ENCODE measurements at regions not wholly inside any gene's neighbourhood (a gene's known extent, or its start where the extent isn't known, plus 50 kb on each side); places are given as distances from the start of the nearest gene placed in this dataset.

GRCh38 chr5:108642170-108642906 is 105.4 kb upstream of the FER start:
- H3K27me3 Mint-ChIP-seq (ENCODE audit: insufficient read depth, low read depth), result no peaks in the 10 kb centered on the region
- Histone ChIP-seq H3K27ac (no peak overlapping the region), H3K79me2 (ENCODE audit: low read depth) (no peaks in the 10 kb centered on the region), H3F3A (ENCODE audit: low read depth) (no peaks in the 10 kb centered on the region), H2AFZ (replicated peaks) (peak overlapping the region; percentile 99), H3K36me3 (no peaks in the 10 kb centered on the region), H3K9me3 (ENCODE audit: low read depth) (no peaks in the 10 kb centered on the region), H3K4me1 (peaks cover 3% of the 10 kb centered on the region), H3K4me3 (no peak overlapping the region), H3K9ac (no peak overlapping the region), H4K20me1 (ENCODE audit: low read depth) (no peaks in the 10 kb centered on the region), H3K27me3 (no peaks in the 10 kb centered on the region), H3K4me2 (no peak overlapping the region)
- DNase-seq (ENCODE audit: low spot score), result peak; percentile 87
- peak overlapping the region; percentile 38 for H3K27ac Mint-ChIP-seq
- TF ChIP-seq CTCF (IDR thresholded peaks at IDR 0.05) (peak; percentile 92), EZH2 (IDR thresholded peaks at IDR 0.05) (no peak)
- H3K36me3 Mint-ChIP-seq, result peaks cover 1% of the 10 kb centered on the region
- peaks cover 9% of the 10 kb centered on the region for H3K4me1 Mint-ChIP-seq
- peaks cover 5% of the 10 kb centered on the region for H3K9me3 Mint-ChIP-seq
- H3K4me3 Mint-ChIP-seq, result no peak overlapping the region

GRCh38 chr5:108641596-108641995 is 106.1 kb upstream of the FER start:
- H3K4me3 ChIP-seq, result no peak overlapping the region
- H3K27ac Mint-ChIP-seq, result peak overlapping the region; percentile 18
- no peak for TF ChIP-seq EZH2 (IDR thresholded peaks at IDR 0.05)
- no peaks in the 10 kb centered on the region for H3K36me3 Mint-ChIP-seq
- no peak overlapping the region for H3K4me2 ChIP-seq
- peak overlapping the region; percentile 99 for H2AFZ ChIP-seq (replicated peaks)
- H4K20me1 ChIP-seq (ENCODE audit: low read depth), result no peaks in the 10 kb centered on the region
- H3K9me3 ChIP-seq (ENCODE audit: low read depth), result no peaks in the 10 kb centered on the region
- H3K27ac ChIP-seq, result no peak overlapping the region
- DNase-seq (ENCODE audit: low spot score), result no peak
- no peaks in the 10 kb centered on the region for H3F3A ChIP-seq (ENCODE audit: low read depth)
- H3K79me2 ChIP-seq (ENCODE audit: low read depth), result no peaks in the 10 kb centered on the region
- no peak overlapping the region for H3K4me3 Mint-ChIP-seq
- H3K9ac ChIP-seq, result no peak overlapping the region
- H3K4me1 ChIP-seq, result peaks cover 3% of the 10 kb centered on the region
- no peaks in the 10 kb centered on the region for H3K27me3 Mint-ChIP-seq (ENCODE audit: insufficient read depth, low read depth)
- no peaks in the 10 kb centered on the region for H3K9me3 Mint-ChIP-seq
- peaks cover 9% of the 10 kb centered on the region for H3K4me1 Mint-ChIP-seq
- H3K36me3 ChIP-seq, result no peaks in the 10 kb centered on the region
- H3K27me3 ChIP-seq, result no peaks in the 10 kb centered on the region

- Histone ChIP-seq H3K4me1 (peaks cover 3% of the 10 kb centered on the region), H3K79me2 (ENCODE audit: low read depth) (no peaks in the 10 kb centered on the region), H3F3A (ENCODE audit: low read depth) (no peaks in the 10 kb centered on the region), H3K9me3 (ENCODE audit: low read depth) (no peaks in the 10 kb centered on the region), H3K27me3 (no peaks in the 10 kb centered on the region), H3K27ac (no peak overlapping the region), H4K20me1 (ENCODE audit: low read depth) (no peaks in the 10 kb centered on the region), H3K36me3 (no peaks in the 10 kb centered on the region), H3K4me2 (no peak overlapping the region), H2AFZ (replicated peaks) (no peak overlapping the region), H3K4me3 (no peak overlapping the region), H3K9ac (no peak overlapping the region)
- no peak for DNase-seq (ENCODE audit: low spot score)
- Mint-ChIP-seq H3K27ac (no peak overlapping the region), H3K4me3 (no peak overlapping the region), H3K9me3 (no peaks in the 10 kb centered on the region), H3K4me1 (peaks cover 4% of the 10 kb centered on the region), H3K36me3 (no peaks in the 10 kb centered on the region), H3K27me3 (ENCODE audit: insufficient read depth, low read depth) (no peaks in the 10 kb centered on the region)
- no peak for TF ChIP-seq CTCF (IDR thresholded peaks at IDR 0.05)
- no peak for TF ChIP-seq EZH2 (IDR thresholded peaks at IDR 0.05)
- TF ChIP-seq EZH2phosphoT487 (IDR thresholded peaks at IDR 0.05), result no peak
Measured at GRCh38 chr5:108639366-108639765, 108.3 kb upstream of the FER start.

GRCh38 chr5:108638021-108638420 is 109.7 kb upstream of the FER start:
- no peaks in the 10 kb centered on the region for H3K9me3 ChIP-seq (ENCODE audit: low read depth)
- H3K4me3 ChIP-seq, result no peak overlapping the region
- H3K27ac ChIP-seq, result no peak overlapping the region
- no peaks in the 10 kb centered on the region for H3K79me2 ChIP-seq (ENCODE audit: low read depth)
- no peak overlapping the region for H3K4me3 Mint-ChIP-seq
- no peaks in the 10 kb centered on the region for H4K20me1 ChIP-seq (ENCODE audit: low read depth)
- no peaks in the 10 kb centered on the region for H3K36me3 Mint-ChIP-seq
- no peak overlapping the region for H3K4me2 ChIP-seq
- no peaks in the 10 kb centered on the region for H3K27me3 ChIP-seq
- no peaks in the 10 kb centered on the region for H3K27me3 Mint-ChIP-seq (ENCODE audit: insufficient read depth, low read depth)
- H3F3A ChIP-seq (ENCODE audit: low read depth), result no peaks in the 10 kb centered on the region
- no peak overlapping the region for H2AFZ ChIP-seq (replicated peaks)
- peaks cover 3% of the 10 kb centered on the region for H3K4me1 ChIP-seq
- H3K9ac ChIP-seq, result no peak overlapping the region
- peaks cover 4% of the 10 kb centered on the region for H3K4me1 Mint-ChIP-seq
- TF ChIP-seq CTCF (IDR thresholded peaks at IDR 0.05) (no peak), EZH2phosphoT487 (IDR thresholded peaks at IDR 0.05) (no peak), EZH2 (IDR thresholded peaks at IDR 0.05) (no peak)
- no peak for DNase-seq (ENCODE audit: low spot score)
- no peak overlapping the region for H3K27ac Mint-ChIP-seq
- H3K36me3 ChIP-seq, result no peaks in the 10 kb centered on the region
- no peaks in the 10 kb centered on the region for H3K9me3 Mint-ChIP-seq

Data from neural progenitor cell (in vitro differentiated cells).